Umbilical cord (tissue), 1 donor: ENCODE measurements at regions not wholly inside any gene's neighbourhood (a gene's known extent, or its start where the extent isn't known, plus 50 kb on each side); places are given as distances from the start of the nearest gene placed in this dataset.
"Not testable (repeated sequence)": the region's sequence is repeated elsewhere in the genome, so short reads cannot be mapped to it uniquely, and the experiment has no call there.

Experiments
- DNase-seq: peaks from one replicate; pipeline ENCODE4 v3.0.0-alpha.2; 2015; ENCODE audit warnings: low spot score

DNA sequence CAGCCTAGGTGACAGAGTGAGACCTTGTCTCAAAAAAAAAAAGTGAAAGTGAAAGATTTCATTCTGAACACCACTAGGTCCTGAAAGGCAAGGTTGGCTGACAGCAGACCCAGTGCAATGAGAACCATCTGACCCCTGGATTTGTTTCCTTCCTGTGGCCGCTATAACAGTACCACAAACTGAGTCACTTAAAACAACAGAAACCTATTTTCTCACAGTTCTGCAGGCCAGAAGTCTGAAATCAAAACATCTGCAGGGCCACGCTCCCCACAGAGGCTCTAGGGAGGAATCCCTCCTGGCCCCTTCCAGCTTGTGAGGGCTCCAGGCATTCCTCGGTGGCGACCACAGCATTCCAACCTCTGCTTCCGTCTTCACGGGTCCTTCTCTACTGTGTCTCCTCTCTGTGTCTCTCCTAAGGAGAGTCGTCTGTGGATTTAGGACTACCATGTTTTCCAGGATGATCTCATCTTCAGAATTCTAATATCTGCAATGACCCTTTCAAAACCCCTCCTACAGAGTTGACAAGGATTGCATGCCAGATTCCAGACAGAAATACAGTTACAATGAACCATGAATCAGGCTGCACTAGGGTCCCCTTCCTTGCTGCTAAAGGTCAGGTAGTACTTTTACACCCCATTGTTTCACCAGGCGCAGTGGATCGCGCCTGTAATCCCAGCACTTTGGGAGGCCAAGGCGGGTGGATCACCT is 78.0 kb upstream of the ADGRL1 start:
- peak; percentile 20 for DNase-seq

DNA sequence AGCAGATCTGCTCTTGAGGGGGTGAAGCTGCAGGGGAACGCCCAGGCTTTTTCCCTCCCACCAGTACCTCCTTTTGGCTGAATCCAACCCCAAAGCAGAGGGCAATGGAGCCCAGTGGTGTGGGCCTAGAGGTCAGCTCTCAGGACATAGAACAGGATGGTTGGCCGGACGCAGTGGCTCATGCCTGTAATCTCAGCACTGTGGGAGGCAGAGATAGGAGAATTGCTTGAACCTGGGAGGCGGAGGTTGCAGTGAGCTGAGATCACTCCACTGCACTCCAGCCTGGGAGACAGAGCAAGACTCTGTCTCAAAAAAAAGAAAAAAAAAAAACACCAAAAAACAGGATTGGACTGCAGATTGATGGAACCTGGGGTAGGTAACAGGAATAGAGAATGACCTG is 73.3 kb upstream of the ADGRL1 start:
- DNase-seq = not testable (repeated sequence)

DNA sequence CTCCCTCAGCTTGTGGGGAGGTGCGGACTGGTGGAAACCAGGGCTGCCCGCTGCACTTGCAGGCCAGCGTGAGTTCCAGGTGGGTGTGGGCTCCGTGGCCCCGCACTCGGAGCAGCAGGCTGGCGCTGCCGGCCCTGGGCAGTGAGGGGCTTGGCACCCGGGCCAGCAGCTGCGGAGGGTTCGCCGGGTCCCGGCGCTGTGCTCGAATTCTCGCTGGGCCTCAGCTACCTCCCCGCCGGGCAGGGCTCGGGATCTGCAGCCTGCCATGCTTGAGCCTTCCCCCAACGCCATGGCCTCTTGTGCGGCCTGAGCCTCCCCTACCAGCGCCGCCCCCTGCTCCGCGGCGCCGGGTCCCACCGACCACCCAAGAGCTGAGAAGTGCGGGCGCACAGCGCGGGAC is 71.6 kb upstream of the ADGRL1 start:
- no peak for DNase-seq

DNA sequence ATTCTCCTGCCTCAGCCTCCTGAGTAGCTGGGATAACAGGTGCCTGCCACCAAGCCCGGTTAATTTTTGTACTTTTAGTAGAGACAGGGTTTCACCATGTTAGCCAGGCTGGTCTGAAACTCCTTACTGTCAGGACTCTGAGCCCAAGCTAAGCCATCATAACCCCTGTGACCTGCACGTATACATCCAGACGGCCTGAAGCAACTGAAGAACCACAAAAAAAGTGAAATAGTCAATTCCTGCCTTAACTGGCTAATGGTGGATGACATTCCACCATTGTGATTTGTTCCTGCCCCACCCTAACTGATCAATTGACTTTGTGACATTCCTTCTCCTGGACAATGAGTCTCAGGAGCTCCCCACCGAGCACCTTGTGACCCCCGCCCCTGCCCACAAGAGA is 69.9 kb upstream of the ADGRL1 start:
- not testable (repeated sequence) for DNase-seq

DNA sequence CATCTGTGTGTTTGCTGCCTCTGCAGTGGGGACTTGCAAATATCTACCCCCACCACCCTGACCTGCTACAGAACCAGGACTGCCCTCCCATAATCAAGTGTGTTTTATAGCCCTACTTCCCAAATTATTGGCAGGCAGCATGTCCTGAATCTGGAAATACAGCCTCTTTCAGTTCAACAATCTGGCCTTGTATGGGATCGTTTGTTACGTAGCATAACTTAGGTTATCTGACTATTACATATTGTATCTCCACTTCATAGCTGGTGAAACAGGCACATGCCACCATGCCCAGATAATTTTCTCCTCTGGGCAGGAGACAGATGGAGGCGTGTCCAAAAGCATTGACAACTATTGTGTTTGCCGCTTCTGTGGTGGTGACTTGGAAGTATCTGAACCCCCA is 66.7 kb upstream of the ADGRL1 start:
- no peak for DNase-seq

DNA sequence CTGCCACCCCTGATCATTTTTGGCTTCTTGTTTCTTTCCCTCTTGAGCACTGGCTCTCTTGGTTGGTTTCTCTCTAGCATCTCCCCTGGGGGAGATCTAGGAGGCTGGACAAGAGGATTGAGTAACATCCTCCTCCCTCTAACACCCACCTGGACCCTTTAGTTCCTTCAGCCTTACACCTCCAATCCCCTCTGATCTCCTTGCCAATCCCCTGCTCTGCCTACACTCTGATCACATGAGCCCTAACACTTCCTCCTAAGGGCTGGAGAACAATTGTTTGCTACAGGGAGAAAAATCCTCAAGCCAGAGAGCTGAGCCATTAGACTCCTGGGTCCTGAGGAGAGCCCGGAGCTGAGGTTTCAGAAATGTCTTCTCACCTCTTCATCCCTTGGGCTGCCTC is 65.9 kb upstream of the ADGRL1 start:
- no peak for DNase-seq

DNA sequence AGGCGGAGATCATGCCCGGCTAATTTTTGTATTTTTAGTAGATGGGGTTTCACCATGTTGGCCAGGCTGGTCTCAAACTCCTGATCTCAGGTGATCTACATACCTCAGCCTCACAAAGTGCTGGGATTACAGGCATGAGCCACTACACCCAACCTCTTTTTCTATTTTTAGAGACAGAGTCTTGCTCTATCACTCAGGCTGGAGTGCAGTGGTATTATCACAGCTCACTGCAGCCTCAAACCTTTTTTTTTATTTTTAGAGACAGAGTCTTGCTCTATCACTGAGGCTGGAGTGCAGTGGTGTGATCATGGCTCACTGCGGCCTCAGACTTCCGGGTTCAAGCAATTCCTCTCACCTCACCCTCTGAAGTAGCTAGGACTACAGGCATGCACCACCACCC is 64.6 kb upstream of the ADGRL1 start:
- DNase-seq = not testable (repeated sequence)

DNA sequence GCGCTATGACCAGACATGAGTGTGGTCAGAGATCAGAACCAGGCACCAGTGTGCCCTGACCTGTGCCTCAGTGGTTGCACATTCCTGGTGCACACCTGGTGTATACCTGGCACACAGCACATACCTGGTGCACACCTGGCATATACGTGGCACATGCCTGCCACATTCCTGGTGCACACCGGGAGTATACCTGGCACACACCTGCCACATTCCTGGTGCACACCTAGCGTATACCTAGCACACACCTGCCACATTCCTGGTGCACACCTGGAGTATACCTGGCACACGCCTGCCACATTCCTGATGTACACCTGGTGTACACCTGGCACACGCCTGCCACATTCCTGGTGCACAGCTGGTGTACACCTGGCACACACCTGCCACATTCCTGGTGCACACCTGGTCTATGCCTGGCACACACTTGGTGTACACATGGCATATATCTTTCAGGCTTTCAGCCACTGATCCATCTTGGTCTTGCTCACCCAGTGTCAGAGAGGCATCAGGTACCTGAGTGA is 61.3 kb upstream of the ADGRL1 start:
- no peak for DNase-seq

DNA sequence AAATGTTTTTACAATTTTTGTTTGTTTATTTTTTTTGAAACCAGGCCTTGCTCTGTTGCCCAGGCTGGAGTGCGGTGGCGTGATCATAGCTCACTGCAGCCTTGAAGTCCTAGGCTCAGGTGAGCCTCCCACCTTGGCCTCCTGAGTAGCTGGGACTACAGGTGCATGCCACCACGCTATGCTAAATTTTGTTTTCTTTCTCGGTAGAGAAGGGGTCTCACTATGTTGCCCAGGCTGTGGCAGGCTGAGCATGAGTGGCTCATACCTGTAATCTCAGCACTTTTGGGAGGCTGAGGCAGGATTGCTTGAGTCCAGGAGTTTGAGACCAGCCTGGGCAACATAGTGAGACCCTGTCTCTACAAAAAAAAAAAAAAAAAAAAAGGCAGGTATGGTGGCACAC is 60.2 kb upstream of the ADGRL1 start:
- not testable (repeated sequence) for DNase-seq

DNA sequence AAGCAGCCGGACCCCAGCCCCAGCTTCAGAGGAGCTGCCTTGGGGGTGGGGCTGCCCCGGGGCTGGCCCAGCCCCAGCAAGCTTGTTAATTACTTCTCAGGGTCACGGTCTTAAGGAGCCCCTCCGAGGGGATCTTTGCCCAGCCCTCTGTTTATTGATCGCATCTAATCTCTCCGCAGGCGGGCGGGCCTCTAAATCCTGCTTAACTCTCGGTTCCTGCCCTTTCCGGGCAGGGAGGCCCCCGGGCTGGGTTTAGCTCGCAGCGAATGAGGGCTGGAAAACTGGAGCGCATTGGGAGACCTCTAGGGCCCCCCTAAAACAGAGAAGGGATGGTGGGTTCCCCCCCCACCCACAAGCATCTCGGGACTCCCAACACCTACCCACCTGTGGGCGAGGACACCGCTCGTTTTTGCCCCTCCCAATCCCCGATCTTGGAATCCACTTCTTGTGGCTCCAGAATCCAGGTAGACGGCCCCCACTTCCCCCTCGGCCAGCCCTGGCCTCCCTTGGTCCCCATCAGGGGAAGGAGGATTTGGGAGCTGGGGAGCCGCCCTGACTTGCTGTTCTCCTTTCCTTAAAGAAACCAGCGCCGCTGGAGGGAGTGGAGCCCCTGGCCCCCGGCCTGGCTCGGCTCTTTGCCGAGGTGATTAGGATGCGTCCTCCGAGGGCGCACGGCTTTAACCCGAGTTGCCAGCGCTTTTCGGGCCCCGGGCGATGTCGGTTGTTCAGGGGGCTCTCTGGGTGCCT is 59.5 kb upstream of the ADGRL1 start:
- DNase-seq = peak; percentile 60

DNA sequence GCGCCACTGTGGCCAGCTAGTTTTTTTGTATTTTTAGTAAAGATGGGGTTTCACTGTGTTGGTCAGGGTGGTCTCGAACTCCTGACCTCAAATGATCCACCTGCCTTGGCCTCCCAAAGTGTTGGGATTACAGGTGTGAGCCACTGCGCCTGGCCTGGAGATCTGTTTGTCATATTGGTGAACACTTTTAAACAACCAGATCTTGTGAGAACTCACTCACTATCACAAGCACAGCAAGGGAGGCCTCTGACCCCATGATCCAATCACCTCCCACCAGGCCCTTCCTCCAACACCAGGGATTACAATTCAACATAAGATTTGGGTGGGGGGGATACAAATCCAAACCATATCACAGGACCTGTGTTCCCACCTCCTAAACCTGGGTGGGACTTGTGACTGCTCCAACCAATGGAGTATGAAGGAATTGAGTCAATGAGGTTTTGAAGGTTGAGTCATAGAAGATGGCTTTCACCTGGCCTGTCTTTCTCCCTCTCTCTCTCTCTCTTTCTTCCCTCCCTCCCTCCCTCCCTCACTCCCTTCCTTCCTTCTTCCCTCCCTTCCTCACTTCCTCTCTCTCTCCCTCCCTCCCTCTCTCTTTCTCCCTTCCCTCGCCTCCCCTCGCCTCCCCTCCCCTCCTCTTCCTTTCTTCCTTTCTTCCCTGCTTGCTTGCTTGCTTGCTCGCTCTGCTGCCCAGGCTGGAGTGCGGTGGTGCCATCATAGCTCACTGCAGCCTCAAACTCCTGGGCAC is 50.1 kb upstream of the ADGRL1 start:
- not testable (repeated sequence) for DNase-seq
